HepG2 (cell line): ENCODE measurements at regions not wholly inside any gene's neighbourhood (a gene's known extent, or its start where the extent isn't known, plus 50 kb on each side); places are given as distances from the start of the nearest gene placed in this dataset.

Experiments used
- ATAC-seq: fragments of 200-7000 bp; cut with Tn5 transposase; 3 replicates; pipeline ENCODE4 v1.9.1; 2020; ENCODE audit warnings: mild to moderate bottlenecking, moderate library complexity
- BruUV-seq: library from RNA; stranded (reverse); fragments of 400-500 nt; replicated peaks from 2 replicates; lab custom pipeline; 2021; lab: Mats Ljungman, UMichigan
- CTCF ChIA-PET: fragments of 300-600 bp; formaldehyde crosslinking; extraction: SDS; loops from one replicate; lab custom pipeline; 2021; ENCODE audit warnings: low total read pairs, inconsistent platforms, low intra/inter-chr PET ratio; lab: Yijun Ruan, JAX
- POLR2A ChIA-PET: fragments of 350-600 bp; sonication (Branson Sonifier 250); formaldehyde crosslinking; loops from one replicate; lab custom pipeline; 2020; ENCODE audit warnings: antibody characterized with exemption, inconsistent platforms; lab: Yijun Ruan, JAX
- DNase-seq: peaks from one replicate; pipeline ENCODE4 v3.0.0-alpha.2; 2015; ENCODE audit warnings: low spot score
- FAIRE-seq: peaks from 3 replicates; lab custom pipeline; 2011; peaks lifted over from hg19 to GRCh38; lab: Jason Lieb, UNC
- H2AFZ ChIP-seq: one replicate; pipeline ENCODE4 v1.6.1; 2011; ENCODE audit warnings: low read length, inconsistent platforms
- H3K27ac ChIP-seq: fragments of 300-600 bp; 3 replicates; pipeline ENCODE4 v1.8.0; 2011; ENCODE audit warnings: mixed run types, mild to moderate bottlenecking, mixed read lengths, low read length, inconsistent platforms; ENCODE audit not compliant: insufficient read depth; ENCODE audit errors: extremely low read length
- H3K27me3 ChIP-seq, 2 experiments: fragments of 200-600 bp in 1 of 2; 2 replicates in 1 of 2; 3 replicates in 1 of 2; pipeline versions ENCODE4 v1.6.0 to v1.8.0; 2011; ENCODE audit warnings: low read length in 2 of 2, mild to moderate bottlenecking in 2 of 2, moderate library complexity in 2 of 2, inconsistent platforms in 1 of 2; ENCODE audit not compliant: insufficient read depth in 2 of 2, control insufficient read depth in 1 of 2
- H3K36me3 ChIP-seq, 2 experiments: fragments of 200-600 bp in 1 of 2; replicated peaks in 1 of 2; 2 replicates in 1 of 2; 3 replicates in 1 of 2; pipeline versions ENCODE4 v1.5.1 to v1.8.0; 2011; ENCODE audit warnings: low read length in 2 of 2, inconsistent platforms in 1 of 2; ENCODE audit not compliant: insufficient read depth in 2 of 2, control insufficient read depth in 1 of 2
- H3K4me1 ChIP-seq: 2 replicates; pipeline ENCODE4 v1.5.1; 2012; ENCODE audit warnings: low read length, inconsistent platforms; ENCODE audit not compliant: insufficient read depth
- H3K4me2 ChIP-seq: 2 replicates; pipeline ENCODE4 v1.6.0; 2011; ENCODE audit warnings: low read depth, low read length, inconsistent platforms
- H3K4me3 ChIP-seq, 3 experiments: fragments of 200-600 bp in 1 of 3; sonication (generic), shearing (Covaris generic) in 1 of 3; replicated peaks in 1 of 3; 2 replicates each; pipeline ENCODE4 v1.5.1; 2011 to 2016; ENCODE audit warnings: low read length in 3 of 3, inconsistent platforms in 2 of 3, low read depth in 2 of 3, mild to moderate bottlenecking in 2 of 3, control low read depth in 1 of 3, mixed read lengths in 1 of 3; ENCODE audit not compliant: insufficient read depth in 1 of 3
- H3K79me2 ChIP-seq: one replicate; pipeline ENCODE4 v1.6.1; 2011; ENCODE audit warnings: low read length, inconsistent platforms; ENCODE audit not compliant: insufficient read depth
- H3K9ac ChIP-seq: 2 replicates; pipeline ENCODE4 v1.6.0; 2011; ENCODE audit warnings: mild to moderate bottlenecking, low read depth, low read length, inconsistent platforms; ENCODE audit not compliant: insufficient read depth
- H3K9me3 ChIP-seq: 2 replicates; pipeline ENCODE4 v1.5.1; 2012; ENCODE audit warnings: mild to moderate bottlenecking, low read length
- H4K20me1 ChIP-seq: 2 replicates; pipeline ENCODE4 v1.6.0; 2011; ENCODE audit warnings: inconsistent platforms, mild to moderate bottlenecking, low read length, moderate library complexity; ENCODE audit not compliant: insufficient read depth
- CREB1 ChIP-seq, 2 experiments: fragments of 450-650 bp in 1 of 2; IDR thresholded peaks; 2 replicates each; pipeline ENCODE4 v1.6.1; 2016 to 2017; ENCODE audit warnings: control low read depth in 1 of 2, mild to moderate bottlenecking in 1 of 2, missing compliant biosample characterization in 1 of 2, missing genetic modification characterization in 1 of 2
- GABPA ChIP-seq, 2 experiments: IDR thresholded peaks; 2 replicates each; pipeline ENCODE4 v1.6.1; 2011 to 2016; ENCODE audit warnings: low read depth in 2 of 2, low read length in 1 of 2, missing biosample characterization in 1 of 2, missing genetic modification characterization in 1 of 2
- IKZF1 ChIP-seq: fragments of 450-650 bp; IDR thresholded peaks from 2 replicates; pipeline ENCODE4 v1.7.1; 2016
- KAT7 ChIP-seq: IDR thresholded peaks from 2 replicates; pipeline ENCODE4 v1.6.1; 2018; ENCODE audit warnings: borderline replicate concordance, missing compliant biosample characterization
- MEF2D ChIP-seq: sonication (generic); formaldehyde crosslinking; IDR thresholded peaks from 2 replicates; pipeline ENCODE4 v1.5.1; 2020; ENCODE audit warnings: mild to moderate bottlenecking, missing genetic modification reagents
- PCBP1 ChIP-seq: fragments of 200-400 bp; formaldehyde crosslinking; IDR thresholded peaks from 2 replicates; pipeline ENCODE4 v1.6.1; 2017; ENCODE audit warnings: mild to moderate bottlenecking, low read depth, low read length, borderline replicate concordance
- RBM39 ChIP-seq: fragments of 200-400 bp; formaldehyde crosslinking; IDR thresholded peaks from one replicate; pipeline ENCODE4 v1.6.1; 2018; ENCODE audit warnings: antibody characterized with exemption, mild to moderate bottlenecking, low read depth, low read length; ENCODE audit not compliant: poor library complexity, severe bottlenecking
- SNAI1 ChIP-seq: sonication (generic); formaldehyde crosslinking; IDR thresholded peaks from 2 replicates; pipeline ENCODE4 v1.5.0; 2020; ENCODE audit warnings: mild to moderate bottlenecking, missing genetic modification reagents, borderline replicate concordance
- XBP1 ChIP-seq: sonication (generic); formaldehyde crosslinking; IDR thresholded peaks from 2 replicates; pipeline ENCODE4 v1.5.0; 2020; ENCODE audit warnings: missing genetic modification reagents
- ZKSCAN8 ChIP-seq: IDR thresholded peaks from 2 replicates; pipeline ENCODE4 v1.6.1; 2016; ENCODE audit warnings: borderline replicate concordance, missing genetic modification reagents, missing compliant biosample characterization
- ZNF124 ChIP-seq: sonication (generic); formaldehyde crosslinking; IDR thresholded peaks from 2 replicates; pipeline ENCODE4 v1.4.0; 2020; ENCODE audit warnings: missing genetic modification reagents
- ZNF567 ChIP-seq: sonication (generic); formaldehyde crosslinking; IDR thresholded peaks from 2 replicates; pipeline ENCODE4 v1.8.1; 2023; ENCODE audit warnings: mild to moderate bottlenecking, missing genetic modification reagents, borderline replicate concordance
- WGBS: methylation state at CpG from one replicate; pipeline ENCODE4 v1.1.6; 2017; ENCODE audit warnings: low lambda C conversion rate; 5-methylcytosine and 5-hydroxymethylcytosine counted together
- in situ Hi-C: cut with HindIII; loops from 2 replicates; pipeline ENCODE4 v1.10.0; 2017; ENCODE audit warnings: low pct_unique_long_range_greater_than_20kb; ENCODE audit not compliant: extremely low pct_ligation_motif_present
- intact Hi-C: fragments of 100-400 bp; cut with micrococcal nuclease; formaldehyde crosslinking; loops from one replicate; pipeline ENCODE4 v1.10.0; 2022; ENCODE audit not compliant: unreplicated experiment
- TF ChIP-seq, protein P1 (sequence below): sonication (generic); formaldehyde crosslinking; IDR thresholded peaks from 2 replicates; pipeline ENCODE4 v1.8.1; 2023; ENCODE audit warnings: mild to moderate bottlenecking, moderate library complexity, missing genetic modification reagents
- TF ChIP-seq, protein P2 (sequence below): sonication (generic); formaldehyde crosslinking; IDR thresholded peaks from 2 replicates; pipeline ENCODE4 v1.5.0; 2020; ENCODE audit warnings: missing genetic modification reagents
- TF ChIP-seq, protein P3 (sequence below): fragments of 450-650 bp; IDR thresholded peaks from 2 replicates; pipeline ENCODE4 v1.6.1; 2017
- TF ChIP-seq, protein P4 (sequence below): sonication (generic); formaldehyde crosslinking; IDR thresholded peaks from 2 replicates; pipeline ENCODE4 v1.4.0; 2020; ENCODE audit warnings: missing genetic modification reagents
- TF ChIP-seq, protein P5 (sequence below): sonication (generic); formaldehyde crosslinking; IDR thresholded peaks from 2 replicates; pipeline ENCODE4 v1.5.1; 2020; ENCODE audit warnings: missing genetic modification reagents, mild to moderate bottlenecking, borderline replicate concordance

DNA sequence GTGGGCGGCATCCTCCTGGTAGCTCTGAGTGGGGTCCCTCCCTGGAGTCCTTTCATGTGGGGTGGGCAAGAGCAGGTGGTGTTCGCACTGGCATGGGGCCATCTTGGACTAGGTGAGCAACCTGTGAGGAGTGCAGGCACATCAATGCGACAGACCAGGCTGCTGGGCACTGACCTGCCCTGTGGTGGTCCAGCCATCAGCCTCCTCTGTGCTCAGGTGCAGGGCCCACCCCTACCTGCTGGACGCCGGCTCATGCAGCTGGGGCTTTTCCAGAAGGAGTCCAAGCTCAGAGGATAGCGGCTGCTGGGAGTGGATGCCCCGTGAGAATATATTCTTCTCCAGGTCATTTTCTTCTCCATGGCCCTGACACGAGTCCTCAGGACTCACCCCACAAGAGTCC is 424.4 kb downstream of the GLRX3 start (continued):
- TF ChIP-seq PCBP1 (no peak), ZKSCAN8 (no peak), ZNF124 (CRISPR knock-in tag) (no peak)
- TF ChIP-seq, protein P1, sequence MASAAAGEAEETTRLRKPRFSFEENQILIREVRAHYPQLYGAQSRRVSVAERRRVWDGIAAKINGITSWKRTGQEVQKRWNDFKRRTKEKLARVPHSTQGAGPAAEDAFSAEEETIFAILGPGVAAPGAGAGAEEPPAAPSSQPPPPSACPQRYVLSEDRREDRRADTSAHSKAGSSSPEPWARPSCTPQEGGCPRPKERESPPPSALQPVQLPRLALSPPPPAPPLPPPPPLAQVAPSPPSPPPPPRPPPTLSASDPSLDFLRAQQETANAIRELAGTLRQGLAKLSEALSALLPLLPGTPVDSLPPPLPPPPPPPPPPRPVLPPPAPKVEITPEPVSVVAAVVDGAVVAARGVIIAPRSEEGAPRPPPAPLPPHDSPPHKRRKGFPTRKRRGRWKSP, result no peak
- TF ChIP-seq, protein P2, sequence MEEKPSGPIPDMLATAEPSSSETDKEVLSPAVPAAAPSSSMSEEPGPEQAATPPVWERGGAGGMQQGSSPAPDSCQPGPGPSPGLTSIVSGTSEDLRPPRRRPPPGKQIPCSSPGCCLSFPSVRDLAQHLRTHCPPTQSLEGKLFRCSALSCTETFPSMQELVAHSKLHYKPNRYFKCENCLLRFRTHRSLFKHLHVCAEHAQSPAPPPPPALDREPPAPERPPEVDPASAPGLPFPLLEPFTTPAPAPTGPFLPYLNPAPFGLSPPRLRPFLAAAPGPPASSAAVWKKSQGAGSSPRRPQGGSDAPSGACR (CRISPR knock-in tag), result no peak
- TF ChIP-seq, protein P3, sequence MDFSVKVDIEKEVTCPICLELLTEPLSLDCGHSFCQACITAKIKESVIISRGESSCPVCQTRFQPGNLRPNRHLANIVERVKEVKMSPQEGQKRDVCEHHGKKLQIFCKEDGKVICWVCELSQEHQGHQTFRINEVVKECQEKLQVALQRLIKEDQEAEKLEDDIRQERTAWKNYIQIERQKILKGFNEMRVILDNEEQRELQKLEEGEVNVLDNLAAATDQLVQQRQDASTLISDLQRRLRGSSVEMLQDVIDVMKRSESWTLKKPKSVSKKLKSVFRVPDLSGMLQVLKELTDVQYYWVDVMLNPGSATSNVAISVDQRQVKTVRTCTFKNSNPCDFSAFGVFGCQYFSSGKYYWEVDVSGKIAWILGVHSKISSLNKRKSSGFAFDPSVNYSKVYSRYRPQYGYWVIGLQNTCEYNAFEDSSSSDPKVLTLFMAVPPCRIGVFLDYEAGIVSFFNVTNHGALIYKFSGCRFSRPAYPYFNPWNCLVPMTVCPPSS, result no peak
- TF ChIP-seq, protein P4, sequence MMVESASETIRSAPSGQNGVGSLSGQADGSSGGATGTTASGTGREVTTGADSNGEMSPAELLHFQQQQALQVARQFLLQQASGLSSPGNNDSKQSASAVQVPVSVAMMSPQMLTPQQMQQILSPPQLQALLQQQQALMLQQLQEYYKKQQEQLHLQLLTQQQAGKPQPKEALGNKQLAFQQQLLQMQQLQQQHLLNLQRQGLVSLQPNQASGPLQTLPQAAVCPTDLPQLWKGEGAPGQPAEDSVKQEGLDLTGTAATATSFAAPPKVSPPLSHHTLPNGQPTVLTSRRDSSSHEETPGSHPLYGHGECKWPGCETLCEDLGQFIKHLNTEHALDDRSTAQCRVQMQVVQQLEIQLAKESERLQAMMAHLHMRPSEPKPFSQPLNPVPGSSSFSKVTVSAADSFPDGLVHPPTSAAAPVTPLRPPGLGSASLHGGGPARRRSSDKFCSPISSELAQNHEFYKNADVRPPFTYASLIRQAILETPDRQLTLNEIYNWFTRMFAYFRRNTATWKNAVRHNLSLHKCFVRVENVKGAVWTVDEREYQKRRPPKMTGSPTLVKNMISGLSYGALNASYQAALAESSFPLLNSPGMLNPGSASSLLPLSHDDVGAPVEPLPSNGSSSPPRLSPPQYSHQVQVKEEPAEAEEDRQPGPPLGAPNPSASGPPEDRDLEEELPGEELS (CRISPR knock-in tag), result no peak

DNA sequence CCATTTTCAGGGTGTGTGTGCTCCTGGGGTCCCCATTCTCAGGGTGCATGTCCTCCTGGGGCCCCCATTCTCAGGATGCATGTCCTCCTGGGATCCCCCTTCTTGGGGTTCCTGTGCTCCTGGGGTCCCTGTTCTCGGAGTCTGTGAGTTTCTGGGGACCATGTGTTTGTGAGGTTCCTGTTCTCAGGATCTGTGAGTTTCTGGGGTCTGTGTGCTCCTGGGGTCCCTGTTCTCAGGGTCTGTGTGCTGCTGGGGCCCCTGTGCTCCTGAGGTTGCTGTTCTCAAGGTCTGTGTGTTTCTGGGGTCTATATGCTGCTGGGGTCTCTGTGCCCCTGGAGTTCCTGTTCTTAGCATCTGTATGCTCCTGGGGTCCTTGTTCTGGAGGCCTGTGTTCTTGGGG is 425.5 kb downstream of the GLRX3 start:
- BruUV-seq, result no TSS peak
- Histone ChIP-seq H3K79me2 (no peaks in the 10 kb centered on the region), H3K4me3 (no peak overlapping the region), H3K9ac (no peak overlapping the region), H3K4me2 (no peak overlapping the region), H2AFZ (no peak overlapping the region), H3K27me3 (peaks cover 0 to 2% of the 10 kb centered on the region in 2 experiments; a peak in 2 of 5 replicates), H3K36me3 (no peaks in the 10 kb centered on the region), H3K9me3 (no peaks in the 10 kb centered on the region), H3K4me1 (no peaks in the 10 kb centered on the region), H4K20me1 (0 out of 2 replicates have a peak, but pooled peaks cover 5% of the 10 kb centered on the region), H3K27ac (no peak overlapping the region)
- DNase-seq, result no peak
- intact Hi-C loops, result no loop called here
- in situ Hi-C loops, result no loop called here
- CTCF ChIA-PET, result no interaction called here
- no peak for FAIRE-seq
- POLR2A ChIA-PET, result no interaction called here
- WGBS, result no CpG with 5 or more reads among the region's 1 CpG
- ATAC-seq, result no peak
- TF ChIP-seq IKZF1 (no peak), RBM39 (no peak), CREB1 (IDR thresholded peaks at IDR 0.05) (no peak), CREB1 (CRISPR knock-in tag; IDR thresholded peaks at IDR 0.05) (no peak), XBP1 (no peak), MEF2D (no peak), GABPA (IDR thresholded peaks at IDR 0.05; ENCODE audit: low read depth, low read length) (no peak), GABPA (CRISPR knock-in tag; IDR thresholded peaks at IDR 0.05; ENCODE audit: low read depth) (no peak), SNAI1 (CRISPR knock-in tag) (no peak), KAT7 (CRISPR knock-in tag) (no peak), ZNF567 (no peak)
- TF ChIP-seq, protein P5, sequence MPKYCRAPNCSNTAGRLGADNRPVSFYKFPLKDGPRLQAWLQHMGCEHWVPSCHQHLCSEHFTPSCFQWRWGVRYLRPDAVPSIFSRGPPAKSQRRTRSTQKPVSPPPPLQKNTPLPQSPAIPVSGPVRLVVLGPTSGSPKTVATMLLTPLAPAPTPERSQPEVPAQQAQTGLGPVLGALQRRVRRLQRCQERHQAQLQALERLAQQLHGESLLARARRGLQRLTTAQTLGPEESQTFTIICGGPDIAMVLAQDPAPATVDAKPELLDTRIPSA (CRISPR knock-in tag), result no peak
